ENCODE measurements at regions not wholly inside any gene's neighbourhood (a gene's known extent, or its start where the extent isn't known, plus 50 kb on each side); places are given as distances from the start of the nearest gene placed in this dataset.

DNA sequence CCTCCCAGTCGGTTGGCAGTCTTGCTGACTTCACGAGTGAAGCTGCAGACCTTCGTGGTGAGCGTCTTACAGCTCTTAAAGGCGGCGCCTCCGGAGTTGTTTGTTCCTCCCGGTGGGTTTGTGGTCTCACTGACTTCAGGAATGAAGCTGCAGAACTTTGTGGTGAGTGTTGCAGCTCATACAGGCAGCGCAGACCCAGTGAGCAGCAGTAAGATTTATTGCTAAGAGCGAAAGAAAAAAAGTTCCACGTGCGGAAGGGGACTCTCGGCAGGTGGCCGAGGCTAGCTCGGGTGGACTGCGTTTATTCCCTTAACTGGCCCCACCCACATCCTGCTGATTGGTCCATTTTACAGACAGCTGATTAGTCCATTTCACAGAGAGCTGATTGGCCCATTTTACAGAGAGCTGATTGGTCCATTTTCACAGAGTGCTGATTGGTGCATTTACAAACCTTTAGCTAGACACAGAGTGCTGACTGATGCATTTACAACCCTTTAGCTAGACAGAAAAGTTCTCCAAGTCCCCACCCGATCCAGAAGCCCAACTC is 240.3 kb downstream of the LRATD1 start:
- TF ChIP-seq, protein P1, sequence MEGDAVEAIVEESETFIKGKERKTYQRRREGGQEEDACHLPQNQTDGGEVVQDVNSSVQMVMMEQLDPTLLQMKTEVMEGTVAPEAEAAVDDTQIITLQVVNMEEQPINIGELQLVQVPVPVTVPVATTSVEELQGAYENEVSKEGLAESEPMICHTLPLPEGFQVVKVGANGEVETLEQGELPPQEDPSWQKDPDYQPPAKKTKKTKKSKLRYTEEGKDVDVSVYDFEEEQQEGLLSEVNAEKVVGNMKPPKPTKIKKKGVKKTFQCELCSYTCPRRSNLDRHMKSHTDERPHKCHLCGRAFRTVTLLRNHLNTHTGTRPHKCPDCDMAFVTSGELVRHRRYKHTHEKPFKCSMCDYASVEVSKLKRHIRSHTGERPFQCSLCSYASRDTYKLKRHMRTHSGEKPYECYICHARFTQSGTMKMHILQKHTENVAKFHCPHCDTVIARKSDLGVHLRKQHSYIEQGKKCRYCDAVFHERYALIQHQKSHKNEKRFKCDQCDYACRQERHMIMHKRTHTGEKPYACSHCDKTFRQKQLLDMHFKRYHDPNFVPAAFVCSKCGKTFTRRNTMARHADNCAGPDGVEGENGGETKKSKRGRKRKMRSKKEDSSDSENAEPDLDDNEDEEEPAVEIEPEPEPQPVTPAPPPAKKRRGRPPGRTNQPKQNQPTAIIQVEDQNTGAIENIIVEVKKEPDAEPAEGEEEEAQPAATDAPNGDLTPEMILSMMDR (tag by site-specific recombination; IDR thresholded peaks at IDR 0.05), result no peak
- no peak for TF ChIP-seq ZNF830 (tag by site-specific recombination; IDR thresholded peaks at IDR 0.05; ENCODE audit: low read depth)
- TF ChIP-seq, protein P2, sequence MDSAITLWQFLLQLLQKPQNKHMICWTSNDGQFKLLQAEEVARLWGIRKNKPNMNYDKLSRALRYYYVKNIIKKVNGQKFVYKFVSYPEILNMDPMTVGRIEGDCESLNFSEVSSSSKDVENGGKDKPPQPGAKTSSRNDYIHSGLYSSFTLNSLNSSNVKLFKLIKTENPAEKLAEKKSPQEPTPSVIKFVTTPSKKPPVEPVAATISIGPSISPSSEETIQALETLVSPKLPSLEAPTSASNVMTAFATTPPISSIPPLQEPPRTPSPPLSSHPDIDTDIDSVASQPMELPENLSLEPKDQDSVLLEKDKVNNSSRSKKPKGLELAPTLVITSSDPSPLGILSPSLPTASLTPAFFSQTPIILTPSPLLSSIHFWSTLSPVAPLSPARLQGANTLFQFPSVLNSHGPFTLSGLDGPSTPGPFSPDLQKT (IDR thresholded peaks at IDR 0.05; ENCODE audit: borderline replicate concordance, low read depth, low read length), result no peak

Measured in HEK293 (cell line).